ENCODE measurements at regions not wholly inside any gene's neighbourhood (a gene's known extent, or its start where the extent isn't known, plus 50 kb on each side); places are given as distances from the start of the nearest gene placed in this dataset.
"Not testable (repeated sequence)": the region's sequence is repeated elsewhere in the genome, so short reads cannot be mapped to it uniquely, and the experiment has no call there.

DNA sequence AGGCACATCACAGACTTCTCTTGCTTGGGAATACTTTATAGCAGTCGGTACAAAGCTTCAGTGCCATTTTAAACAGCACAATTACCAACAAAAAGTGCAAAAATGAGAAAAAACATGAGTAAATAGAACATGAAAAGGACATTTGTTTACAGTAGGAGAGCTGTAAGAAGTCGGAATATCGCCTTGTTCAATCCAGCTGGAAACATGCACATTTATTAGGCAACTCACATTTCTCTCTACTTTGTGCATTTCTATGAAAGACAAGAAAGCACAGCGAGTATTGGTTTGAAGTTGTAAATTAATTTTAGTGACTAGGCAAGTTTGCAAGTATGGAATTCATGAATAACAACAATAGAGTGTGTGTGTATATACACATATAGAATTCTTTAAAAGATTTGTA lies 484.7 kb downstream of the DACH1 start:
- no peak for DNase-seq

DNA sequence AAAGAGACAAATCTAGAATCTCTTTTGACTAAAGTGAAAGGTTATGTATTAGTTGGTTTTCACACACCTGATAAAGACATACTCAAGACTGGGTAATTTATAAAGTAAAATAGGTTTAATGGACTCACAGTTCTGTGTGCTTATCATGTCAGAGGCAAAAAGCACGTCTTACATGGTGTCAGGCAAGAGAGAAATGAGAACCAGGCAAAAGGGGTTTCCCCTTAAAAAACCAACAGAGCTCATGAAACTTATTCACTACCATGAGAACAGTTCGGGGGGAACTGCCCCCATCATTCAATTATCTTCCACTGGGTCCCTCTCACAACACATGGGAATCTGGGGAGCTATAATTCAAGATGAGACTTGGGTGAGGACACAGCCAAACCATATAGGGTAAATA lies 486.8 kb downstream of the DACH1 start:
- no peak for DNase-seq

- DNase-seq = no peak
Measured at GRCh38 chr13:71378961-71379905, 487.8 kb downstream of the DACH1 start.

DNA sequence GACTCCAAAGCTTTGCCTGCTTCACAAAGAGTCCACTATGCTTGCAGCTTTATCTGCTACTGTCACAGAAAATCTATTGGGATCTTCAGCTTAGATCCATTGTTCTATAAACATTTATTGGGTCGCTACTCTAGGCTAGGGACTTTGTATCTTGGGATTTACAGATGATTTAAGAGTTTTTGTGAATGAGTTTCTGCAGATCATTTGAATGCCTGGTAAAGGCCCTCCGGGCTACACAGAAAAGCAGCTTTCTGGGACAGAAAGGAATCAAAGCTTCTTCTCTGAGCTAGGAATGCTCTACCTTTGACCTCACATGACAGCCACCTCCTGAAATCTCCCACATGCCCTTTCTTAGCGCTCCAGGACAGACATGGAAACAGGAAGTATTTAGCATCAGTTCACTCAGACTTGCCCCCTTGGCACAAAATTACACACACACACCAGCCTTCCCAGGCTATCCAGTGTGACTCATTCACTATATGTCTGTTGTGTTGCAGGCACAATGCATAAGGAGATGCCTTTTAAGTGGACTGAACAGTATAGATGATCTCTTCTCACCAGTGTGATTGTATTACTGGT lies 492.4 kb downstream of the DACH1 start:
- DNase-seq = no peak

- no peak for DNase-seq
Measured at GRCh38 chr13:71368336-71368735, 498.7 kb downstream of the DACH1 start.

GRCh38 chr13:71360041-71360440 lies 507.0 kb downstream of the DACH1 start:
- no peak for DNase-seq

DNA sequence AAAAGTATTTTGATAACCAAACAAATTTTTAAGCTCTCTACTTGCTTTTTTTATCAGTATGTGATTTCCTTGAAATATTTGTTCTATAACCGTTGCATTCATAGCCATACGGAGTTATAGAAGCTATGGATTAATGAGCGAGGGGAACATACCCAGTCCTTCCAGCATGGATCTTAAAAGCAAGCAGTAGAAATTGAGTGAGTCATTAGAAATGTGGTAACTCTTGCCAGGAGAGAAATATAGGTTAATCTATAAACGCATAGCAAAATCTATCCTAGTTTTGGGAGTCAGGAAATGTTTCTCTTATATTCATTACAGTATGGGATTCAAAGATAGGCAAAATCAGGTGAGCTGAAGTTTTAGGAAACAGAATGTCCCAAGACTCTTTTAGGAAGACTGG lies 507.4 kb downstream of the DACH1 start:
- no peak for DNase-seq

GRCh38 chr13:71358218-71358617 lies 508.8 kb downstream of the DACH1 start:
- peak; percentile 18 for DNase-seq

- no peak for DNase-seq
Measured at GRCh38 chr13:71355010-71355409, 512.0 kb downstream of the DACH1 start.

DNA sequence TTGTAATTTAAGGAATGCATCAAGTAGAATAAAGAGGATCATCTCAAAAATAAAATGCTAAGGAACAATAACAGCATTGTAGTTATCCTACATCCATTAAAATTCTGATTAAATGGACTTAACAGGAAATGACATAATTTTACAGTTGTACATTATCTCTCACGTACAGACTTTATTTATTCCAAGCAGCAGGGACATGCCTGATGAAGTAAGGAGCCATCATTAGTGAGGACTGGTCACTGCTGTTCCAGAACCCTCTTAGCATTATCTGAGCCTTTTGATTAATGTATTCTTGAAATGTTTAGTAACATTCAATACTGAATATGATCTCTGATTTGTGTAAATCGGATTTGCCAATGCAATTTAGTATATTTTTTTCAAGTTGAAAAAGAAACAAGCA lies 516.1 kb downstream of the DACH1 start:
- no peak for DNase-seq

DNA sequence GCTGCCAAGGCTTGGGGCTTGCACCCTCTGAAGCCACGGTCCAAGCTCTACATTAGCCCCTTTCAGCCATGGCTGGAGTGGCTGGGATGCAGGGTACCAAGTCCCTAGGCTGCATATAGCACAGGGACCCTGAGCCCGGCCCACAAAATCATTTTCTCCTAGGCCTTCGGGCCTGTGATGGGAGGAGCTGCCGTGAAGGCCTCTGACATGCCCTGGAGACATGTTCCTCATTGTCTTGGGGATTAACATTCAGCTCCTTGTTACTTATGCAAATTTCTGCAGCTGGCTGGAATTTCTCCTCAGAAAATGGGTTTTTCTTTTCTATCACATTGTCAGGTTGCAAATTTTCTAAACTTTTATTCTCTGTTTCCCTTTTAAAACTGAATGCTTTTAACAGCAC lies 521.1 kb downstream of the DACH1 start:
- not testable (repeated sequence) for DNase-seq

DNA sequence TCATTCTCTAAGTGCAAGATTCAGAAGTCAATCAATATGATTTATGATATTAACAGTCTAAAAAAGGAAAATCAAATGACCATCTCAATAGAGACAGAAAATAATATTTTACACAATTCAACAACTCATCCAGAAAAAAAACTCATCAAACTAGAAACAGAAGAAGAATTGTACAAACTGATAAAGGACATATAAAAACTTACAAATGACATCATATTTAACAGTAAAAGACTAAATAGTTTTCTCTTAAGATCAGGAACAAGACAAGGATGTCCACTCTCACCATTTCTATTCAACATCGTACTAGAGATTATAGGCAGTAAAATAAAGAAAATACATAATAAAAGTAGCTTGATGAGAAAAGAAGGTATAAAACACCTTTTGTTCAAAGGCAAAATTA lies 527.3 kb downstream of the DACH1 start:
- no peak for DNase-seq

GRCh38 chr13:71339005-71339404 lies 528.0 kb downstream of the DACH1 start:
- DNase-seq = no peak

- no peak for DNase-seq
Measured at GRCh38 chr13:71338070-71338469, 528.9 kb downstream of the DACH1 start.

DNA sequence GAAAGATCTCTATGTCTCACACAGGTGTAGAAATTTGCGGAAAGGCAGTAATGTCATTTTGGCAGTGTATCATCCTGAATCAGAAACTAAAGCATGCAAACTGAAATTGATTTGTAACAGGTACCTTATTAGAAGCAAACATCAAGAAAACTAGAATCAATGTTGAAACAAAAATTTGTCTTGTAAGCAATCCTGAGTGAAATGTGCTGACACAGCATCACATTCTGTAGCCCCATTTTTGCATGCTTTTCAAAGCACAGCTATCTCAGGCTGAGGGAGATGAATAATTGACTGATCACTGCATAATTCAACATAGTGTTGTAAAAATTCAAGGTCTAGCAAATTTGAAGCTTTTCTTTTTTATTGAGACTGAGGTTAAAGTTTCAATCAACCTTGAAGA lies 539.7 kb downstream of the DACH1 start:
- no peak for DNase-seq

DNA sequence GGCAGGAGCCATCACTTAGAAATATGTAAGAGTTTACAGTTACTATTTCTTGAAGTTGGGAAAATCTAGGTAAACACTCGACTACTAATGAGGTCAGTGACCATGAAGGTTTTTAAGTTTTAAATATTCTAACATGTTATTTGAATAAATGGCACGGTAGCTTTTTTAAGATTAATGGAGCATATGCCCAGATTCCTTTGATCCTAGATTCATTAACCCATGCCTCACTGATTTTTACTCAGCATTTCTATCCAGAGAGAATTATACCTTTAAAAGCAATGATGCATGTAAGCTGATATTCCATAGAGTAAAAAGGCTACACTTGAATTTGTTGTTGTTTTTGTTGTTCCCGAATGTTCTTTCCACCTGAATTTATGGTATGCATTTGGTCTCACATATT lies 541.4 kb downstream of the DACH1 start:
- no peak for DNase-seq

DNA sequence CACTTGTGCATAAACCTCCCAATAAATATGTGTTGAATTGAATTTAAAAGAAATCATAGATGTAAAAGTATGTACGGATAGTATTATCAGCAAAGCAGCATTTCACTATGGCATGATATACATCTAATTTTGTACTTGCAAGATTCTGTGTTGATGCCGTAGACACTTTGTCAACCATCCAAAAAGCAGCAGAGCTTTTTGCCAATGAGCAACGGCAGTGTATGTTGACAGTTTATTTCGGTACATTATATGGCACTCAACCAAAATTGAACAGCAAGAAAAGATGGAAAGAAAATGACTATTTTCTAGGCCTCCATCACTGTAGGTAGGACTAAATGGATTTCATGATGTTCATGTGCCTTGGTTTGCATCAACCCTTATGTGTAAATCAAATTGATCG lies 543.7 kb downstream of the DACH1 start:
- DNase-seq = no peak

- DNase-seq = peak; percentile 29
Measured at GRCh38 chr13:71320452-71320851, 546.6 kb downstream of the DACH1 start.

- DNase-seq = peak; percentile 51
Measured at GRCh38 chr13:71316792-71317363, 550.1 kb downstream of the DACH1 start.

GRCh38 chr13:71312923-71313322 lies 554.1 kb downstream of the DACH1 start:
- no peak for DNase-seq

DNA sequence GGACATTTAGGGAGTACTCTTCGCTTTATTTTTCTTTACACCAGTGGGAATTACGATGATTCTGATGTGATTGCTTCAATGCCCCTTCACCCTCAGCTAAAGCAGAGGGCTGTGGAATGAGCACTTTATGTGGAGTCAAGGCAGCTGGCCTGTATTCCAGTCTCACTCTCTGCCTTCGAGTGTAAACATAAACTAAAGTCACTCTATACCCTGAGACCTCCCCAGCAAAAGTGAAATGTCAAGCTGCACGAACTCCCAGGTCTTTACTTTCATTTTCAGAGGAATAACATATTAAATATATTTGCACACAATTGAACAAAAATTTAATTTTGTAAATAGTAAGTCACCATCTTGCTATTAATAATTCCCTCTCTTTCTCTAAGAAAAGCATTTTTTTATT lies 557.1 kb downstream of the DACH1 start:
- no peak for DNase-seq

GRCh38 chr13:71306821-71307220 lies 560.2 kb downstream of the DACH1 start:
- no peak for DNase-seq

DNA sequence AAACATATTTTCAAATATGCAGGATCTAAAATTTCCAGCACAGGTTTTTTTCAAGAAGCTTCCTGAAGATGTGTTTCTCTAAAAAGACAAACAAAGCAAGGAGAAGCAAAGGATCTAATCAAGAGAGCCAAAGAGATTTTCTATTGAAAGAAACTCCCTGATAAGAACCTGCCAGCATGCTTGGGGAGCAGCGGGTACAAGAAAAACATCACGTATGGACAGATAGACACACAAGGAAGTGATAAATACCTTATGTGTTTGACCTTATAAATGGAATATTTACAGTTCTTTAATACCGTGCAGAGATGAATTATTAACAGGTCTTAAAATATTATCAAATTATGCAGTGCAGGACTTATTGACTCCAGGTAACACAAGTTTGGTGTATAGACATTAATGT lies 562.1 kb downstream of the DACH1 start:
- DNase-seq = no peak

DNA sequence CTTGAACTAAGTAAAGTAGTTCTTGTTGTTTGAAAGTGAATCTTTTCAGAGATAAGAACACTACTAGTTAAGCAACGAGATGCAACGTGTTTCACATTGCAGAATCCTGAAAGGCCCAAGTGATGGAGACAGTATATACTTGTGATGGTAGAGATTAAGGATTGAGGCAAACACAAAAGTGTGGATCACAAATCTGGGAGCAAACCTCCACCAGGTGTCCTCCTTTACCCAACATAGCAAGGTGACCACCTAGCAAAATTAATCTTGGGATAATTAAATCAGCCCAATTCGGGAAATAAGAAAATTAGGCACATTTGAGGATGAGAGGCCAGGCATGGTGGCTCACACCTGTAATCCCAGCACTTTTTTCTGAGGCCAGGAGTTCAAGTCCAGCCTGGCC lies 563.9 kb downstream of the DACH1 start:
- peak; percentile 27 for DNase-seq

Data from NCI-H146 (cell line).